Left lung (tissue), 4 donors: ENCODE measurements at regions not wholly inside any gene's neighbourhood (a gene's known extent, or its start where the extent isn't known, plus 50 kb on each side); places are given as distances from the start of the nearest gene placed in this dataset.
"Not testable (repeated sequence)": the region's sequence is repeated elsewhere in the genome, so short reads cannot be mapped to it uniquely, and the experiment has no call there.

Experiments
- ATAC-seq: fragments of 200-7000 bp; cut with Tn5 transposase; one replicate; pipeline ENCODE4 v1.9.1; 2020; ENCODE audit warnings: moderate library complexity
- DNase-seq, 4 donors: peaks; one replicate each; pipeline ENCODE4 v3.0.0-alpha.2; 2013 to 2020
- H3K27ac ChIP-seq, 2 donors: fragments of 200-600 bp; sonication (generic) in 1 of 2; one replicate each; pipeline versions ENCODE4 v1.5.0 to v1.8.0; 2020 to 2021
- H3K27me3 ChIP-seq, 2 donors: fragments of 200-600 bp; sonication (generic) in 1 of 2; one replicate each; pipeline versions ENCODE4 v1.5.0 to v1.8.0; 2020 to 2021
- H3K36me3 ChIP-seq, 2 donors: fragments of 200-600 bp; sonication (generic) in 1 of 2; one replicate each; pipeline versions ENCODE4 v1.5.0 to v1.8.0; 2020 to 2021
- H3K4me1 ChIP-seq, 2 donors: fragments of 200-600 bp; one replicate each; pipeline ENCODE4 v1.8.0; 2021
- H3K4me3 ChIP-seq, 2 donors: fragments of 200-600 bp; sonication (generic) in 1 of 2; one replicate each; pipeline versions ENCODE4 v1.5.0 to v1.8.0; 2020 to 2021; ENCODE audit warnings: mild to moderate bottlenecking in 1 of 2
- H3K9me3 ChIP-seq, 2 donors: fragments of 200-600 bp; sonication (generic) in 1 of 2; one replicate each; pipeline versions ENCODE4 v1.5.0 to v1.8.0; 2020 to 2021
- CTCF ChIP-seq, 2 donors: fragments of 200-600 bp; sonication (generic) in 1 of 2; IDR thresholded peaks; one replicate each; pipeline versions ENCODE4 v1.5.0 to v1.8.0; 2021; ENCODE audit warnings: antibody characterized with exemption in 2 of 2
- intact Hi-C, 2 donors: fragments of 100-400 bp; cut with DNase I; formaldehyde crosslinking; loops; one replicate each; pipeline versions ENCODE4 v1.11.2 to v1.14.2; 2022
- donor health status: DM: no; HTN: yes; CAD: no.
- donor health status: DM: no; HTN: no; CAD: no.

- Histone ChIP-seq H3K27ac (no peak overlapping the region), H3K4me1 (no peaks in the 10 kb centered on the region), H3K27me3 (no peaks in the 10 kb centered on the region), H3K9me3 (peaks cover 0 to 3% of the 10 kb centered on the region in 2 donors), H3K4me3 (no peak overlapping the region), H3K36me3 (no peaks in the 10 kb centered on the region)
- intact Hi-C loops: no loop called here
- ATAC-seq (no peak), DNase-seq (no peak)
- TF ChIP-seq CTCF (IDR thresholded peaks at IDR 0.05): no peak
Observed at GRCh38 chr1:57546549-57547330, 122.9 kb upstream of the DAB1 start.

GRCh38 chr1:57544345-57544744 lies 120.5 kb upstream of the DAB1 start:
- no peak for TF ChIP-seq CTCF (IDR thresholded peaks at IDR 0.05)
- H3K9me3 ChIP-seq: peaks cover 0 to 3% of the 10 kb centered on the region in 2 donors
- DNase-seq (no peak), ATAC-seq (no peak)
- no peak overlapping the region for H3K4me3 ChIP-seq
- no peak overlapping the region for H3K27ac ChIP-seq
- intact Hi-C loops: no loop called here
- no peaks in the 10 kb centered on the region for H3K4me1 ChIP-seq
- H3K36me3 ChIP-seq: no peaks in the 10 kb centered on the region
- H3K27me3 ChIP-seq: no peaks in the 10 kb centered on the region

- H3K9me3 ChIP-seq: no peaks in the 10 kb centered on the region
Observed at GRCh38 chr1:57536749-57537423, 113.0 kb upstream of the DAB1 start.

GRCh38 chr1:57532299-57532698 lies 108.4 kb upstream of the DAB1 start:
- intact Hi-C loops: no loop called here
- Histone ChIP-seq H3K9me3 (peaks cover 0 to 8% of the 10 kb centered on the region in 2 donors), H3K4me1 (no peaks in the 10 kb centered on the region), H3K4me3 (no peak overlapping the region), H3K27me3 (no peaks in the 10 kb centered on the region), H3K27ac (no peak overlapping the region), H3K36me3 (no peaks in the 10 kb centered on the region)
- no peak for DNase-seq
- no peak for TF ChIP-seq CTCF (IDR thresholded peaks at IDR 0.05)
- no peak for ATAC-seq

More at GRCh38 chr1:57536749-57537423, 113.0 kb upstream of the DAB1 start:
- no peaks in the 10 kb centered on the region for H3K27me3 ChIP-seq
- intact Hi-C loops: no loop called here
- DNase-seq: no peak
- no peaks in the 10 kb centered on the region for H3K36me3 ChIP-seq
- ATAC-seq: no peak
- H3K4me1 ChIP-seq: no peaks in the 10 kb centered on the region
- no peak overlapping the region for H3K27ac ChIP-seq
- TF ChIP-seq CTCF (IDR thresholded peaks at IDR 0.05): no peak
- H3K4me3 ChIP-seq: no peak overlapping the region

GRCh38 chr1:57530911-57531260 lies 107.0 kb upstream of the DAB1 start:
- ATAC-seq, H3K9me3 ChIP-seq, H3K4me1 ChIP-seq, H3K36me3 ChIP-seq, H3K27me3 ChIP-seq, intact Hi-C loops, DNase-seq, H3K27ac ChIP-seq, H3K4me3 ChIP-seq: not testable (repeated sequence)
